HepG2 (cell line): ENCODE measurements at regions not wholly inside any gene's neighbourhood (a gene's known extent, or its start where the extent isn't known, plus 50 kb on each side); places are given as distances from the start of the nearest gene placed in this dataset.

Experiments used
- ATAC-seq: fragments of 200-7000 bp; cut with Tn5 transposase; 3 replicates; pipeline ENCODE4 v1.9.1; 2020; ENCODE audit warnings: mild to moderate bottlenecking, moderate library complexity
- BruUV-seq: library from RNA; stranded (reverse); fragments of 400-500 nt; replicated peaks from 2 replicates; lab custom pipeline; 2021; lab: Mats Ljungman, UMichigan
- CTCF ChIA-PET: fragments of 300-600 bp; formaldehyde crosslinking; extraction: SDS; loops from one replicate; lab custom pipeline; 2021; ENCODE audit warnings: low total read pairs, inconsistent platforms, low intra/inter-chr PET ratio; lab: Yijun Ruan, JAX
- POLR2A ChIA-PET: fragments of 350-600 bp; sonication (Branson Sonifier 250); formaldehyde crosslinking; loops from one replicate; lab custom pipeline; 2020; ENCODE audit warnings: antibody characterized with exemption, inconsistent platforms; lab: Yijun Ruan, JAX
- DNase-seq: peaks from one replicate; pipeline ENCODE4 v3.0.0-alpha.2; 2015; ENCODE audit warnings: low spot score
- FAIRE-seq: peaks from 3 replicates; lab custom pipeline; 2011; peaks lifted over from hg19 to GRCh38; lab: Jason Lieb, UNC
- H2AFZ ChIP-seq: one replicate; pipeline ENCODE4 v1.6.1; 2011; ENCODE audit warnings: low read length, inconsistent platforms
- H3K27ac ChIP-seq: fragments of 300-600 bp; 3 replicates; pipeline ENCODE4 v1.8.0; 2011; ENCODE audit warnings: mixed run types, mild to moderate bottlenecking, mixed read lengths, low read length, inconsistent platforms; ENCODE audit not compliant: insufficient read depth; ENCODE audit errors: extremely low read length
- H3K27me3 ChIP-seq, 2 experiments: fragments of 200-600 bp in 1 of 2; 2 replicates in 1 of 2; 3 replicates in 1 of 2; pipeline versions ENCODE4 v1.6.0 to v1.8.0; 2011; ENCODE audit warnings: low read length in 2 of 2, mild to moderate bottlenecking in 2 of 2, moderate library complexity in 2 of 2, inconsistent platforms in 1 of 2; ENCODE audit not compliant: insufficient read depth in 2 of 2, control insufficient read depth in 1 of 2
- H3K36me3 ChIP-seq, 2 experiments: fragments of 200-600 bp in 1 of 2; replicated peaks in 1 of 2; 2 replicates in 1 of 2; 3 replicates in 1 of 2; pipeline versions ENCODE4 v1.5.1 to v1.8.0; 2011; ENCODE audit warnings: low read length in 2 of 2, inconsistent platforms in 1 of 2; ENCODE audit not compliant: insufficient read depth in 2 of 2, control insufficient read depth in 1 of 2
- H3K4me1 ChIP-seq: 2 replicates; pipeline ENCODE4 v1.5.1; 2012; ENCODE audit warnings: low read length, inconsistent platforms; ENCODE audit not compliant: insufficient read depth
- H3K4me2 ChIP-seq: 2 replicates; pipeline ENCODE4 v1.6.0; 2011; ENCODE audit warnings: low read depth, low read length, inconsistent platforms
- H3K4me3 ChIP-seq, 3 experiments: fragments of 200-600 bp in 1 of 3; sonication (generic), shearing (Covaris generic) in 1 of 3; replicated peaks in 1 of 3; 2 replicates each; pipeline ENCODE4 v1.5.1; 2011 to 2016; ENCODE audit warnings: low read length in 3 of 3, inconsistent platforms in 2 of 3, low read depth in 2 of 3, mild to moderate bottlenecking in 2 of 3, control low read depth in 1 of 3, mixed read lengths in 1 of 3; ENCODE audit not compliant: insufficient read depth in 1 of 3
- H3K79me2 ChIP-seq: one replicate; pipeline ENCODE4 v1.6.1; 2011; ENCODE audit warnings: low read length, inconsistent platforms; ENCODE audit not compliant: insufficient read depth
- H3K9ac ChIP-seq: 2 replicates; pipeline ENCODE4 v1.6.0; 2011; ENCODE audit warnings: mild to moderate bottlenecking, low read depth, low read length, inconsistent platforms; ENCODE audit not compliant: insufficient read depth
- H3K9me3 ChIP-seq: 2 replicates; pipeline ENCODE4 v1.5.1; 2012; ENCODE audit warnings: mild to moderate bottlenecking, low read length
- H4K20me1 ChIP-seq: 2 replicates; pipeline ENCODE4 v1.6.0; 2011; ENCODE audit warnings: inconsistent platforms, mild to moderate bottlenecking, low read length, moderate library complexity; ENCODE audit not compliant: insufficient read depth
- AGO1 ChIP-seq: fragments of 200-400 bp; formaldehyde crosslinking; IDR thresholded peaks from 2 replicates; pipeline ENCODE4 v1.6.1; 2017; ENCODE audit warnings: mild to moderate bottlenecking, low read depth, low read length, moderate library complexity; ENCODE audit not compliant: poor library complexity, severe bottlenecking
- DPF2 ChIP-seq: sonication (generic); formaldehyde crosslinking; IDR thresholded peaks from 2 replicates; pipeline ENCODE4 v1.4.0; 2020; ENCODE audit warnings: mild to moderate bottlenecking, low read depth, missing genetic modification reagents, borderline replicate concordance
- HMG20B ChIP-seq: conservative IDR thresholded peaks from 2 replicates; pipeline ENCODE4 v1.6.1; 2016; ENCODE audit warnings: missing genetic modification reagents, missing compliant biosample characterization
- NR2C2 ChIP-seq: sonication (generic); formaldehyde crosslinking; IDR thresholded peaks from 2 replicates; pipeline ENCODE4 v1.4.0; 2020; ENCODE audit warnings: missing genetic modification reagents, mild to moderate bottlenecking, moderate library complexity, borderline replicate concordance
- YEATS2 ChIP-seq: sonication (generic); formaldehyde crosslinking; IDR thresholded peaks from 2 replicates; pipeline ENCODE4 v1.4.0; 2020; ENCODE audit warnings: missing genetic modification reagents, borderline replicate concordance
- ZBTB3 ChIP-seq: sonication (generic); formaldehyde crosslinking; IDR thresholded peaks from 2 replicates; pipeline ENCODE4 v1.4.0; 2020; ENCODE audit warnings: low read depth, mild to moderate bottlenecking, moderate library complexity, missing genetic modification reagents, borderline replicate concordance
- ZNF382 ChIP-seq: sonication (generic); formaldehyde crosslinking; IDR thresholded peaks from 2 replicates; pipeline ENCODE4 v1.5.0; 2020; ENCODE audit warnings: missing genetic modification reagents, mild to moderate bottlenecking, borderline replicate concordance
- ZNF430 ChIP-seq: sonication (generic); formaldehyde crosslinking; IDR thresholded peaks from 2 replicates; pipeline ENCODE4 v1.9.0; 2021; ENCODE audit warnings: mild to moderate bottlenecking, missing genetic modification reagents
- ZNF431 ChIP-seq: sonication (generic); formaldehyde crosslinking; IDR thresholded peaks from 2 replicates; pipeline ENCODE4 v1.9.0; 2022; ENCODE audit warnings: missing genetic modification reagents, low read depth, mild to moderate bottlenecking, borderline replicate concordance
- ZNF615 ChIP-seq: sonication (generic); formaldehyde crosslinking; IDR thresholded peaks from 2 replicates; pipeline ENCODE4 v1.5.0; 2020; ENCODE audit warnings: mild to moderate bottlenecking, missing genetic modification reagents, borderline replicate concordance
- ZNF652 ChIP-seq: IDR thresholded peaks from 2 replicates; pipeline ENCODE4 v1.6.1; 2016; ENCODE audit warnings: low read depth, borderline replicate concordance
- ZNF790 ChIP-seq: sonication (generic); formaldehyde crosslinking; IDR thresholded peaks from 2 replicates; pipeline ENCODE4 v1.8.0; 2022; ENCODE audit warnings: missing genetic modification reagents, mild to moderate bottlenecking, borderline replicate concordance
- ZNF816 ChIP-seq: sonication (generic); formaldehyde crosslinking; IDR thresholded peaks from 2 replicates; pipeline ENCODE4 v1.8.0; 2022; ENCODE audit warnings: missing genetic modification reagents, mild to moderate bottlenecking, borderline replicate concordance
- WGBS: methylation state at CpG from one replicate; pipeline ENCODE4 v1.1.6; 2017; ENCODE audit warnings: low lambda C conversion rate; 5-methylcytosine and 5-hydroxymethylcytosine counted together
- in situ Hi-C: cut with HindIII; loops from 2 replicates; pipeline ENCODE4 v1.10.0; 2017; ENCODE audit warnings: low pct_unique_long_range_greater_than_20kb; ENCODE audit not compliant: extremely low pct_ligation_motif_present
- intact Hi-C: fragments of 100-400 bp; cut with micrococcal nuclease; formaldehyde crosslinking; loops from one replicate; pipeline ENCODE4 v1.10.0; 2022; ENCODE audit not compliant: unreplicated experiment
- TF ChIP-seq, protein P1 (sequence below): sonication (generic); formaldehyde crosslinking; IDR thresholded peaks from 2 replicates; pipeline ENCODE4 v1.8.1; 2023; ENCODE audit warnings: mild to moderate bottlenecking, missing genetic modification reagents, borderline replicate concordance
- TF ChIP-seq, protein P2 (sequence below): sonication (generic); formaldehyde crosslinking; IDR thresholded peaks from 2 replicates; pipeline ENCODE4 v1.5.1; 2020; ENCODE audit warnings: mild to moderate bottlenecking, moderate library complexity, missing genetic modification reagents

DNA sequence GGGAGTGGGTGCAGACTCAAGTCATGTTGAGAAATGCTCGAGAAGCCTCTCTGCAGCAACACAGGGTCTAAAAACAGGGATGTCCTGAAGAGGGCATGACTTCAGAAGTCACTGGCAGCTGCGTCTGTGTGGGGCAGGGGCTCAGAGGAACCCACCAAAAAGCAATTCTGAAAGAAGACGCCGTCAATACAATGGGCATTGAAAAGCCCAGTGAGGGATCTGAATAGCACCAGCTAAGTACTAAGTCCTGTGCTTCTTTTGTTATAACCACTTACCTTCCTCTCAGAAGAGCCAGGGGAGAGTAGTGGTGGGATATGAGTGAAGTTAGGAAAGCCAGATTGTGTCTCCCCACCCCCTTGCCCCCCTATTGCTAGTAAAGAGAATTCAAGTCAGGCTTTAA lies 137.2 kb downstream of the INHBA start:
- CTCF ChIA-PET = no interaction called here
- no peak overlapping the region for H3K9ac ChIP-seq

DNA sequence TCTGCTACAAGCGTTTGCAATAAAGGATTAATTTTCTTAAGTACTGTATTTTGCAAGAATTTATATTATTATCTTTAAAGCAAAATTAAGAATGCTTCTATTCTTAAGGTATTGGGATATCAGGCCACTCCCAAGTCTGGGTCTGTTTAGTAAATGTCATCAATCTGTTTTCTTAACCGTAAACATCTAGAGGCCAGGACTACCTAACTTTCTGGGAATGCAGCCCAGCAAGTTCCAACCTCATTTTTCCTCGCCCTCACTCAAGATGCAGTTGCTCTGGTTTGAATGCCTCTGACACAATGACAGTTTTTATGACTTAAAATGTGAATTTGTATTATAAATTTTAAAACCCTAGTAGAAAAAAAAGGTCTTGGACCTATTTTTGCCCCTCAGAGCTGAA lies 143.5 kb downstream of the INHBA start:
- Histone ChIP-seq H3K36me3 (no peaks in the 10 kb centered on the region), H3K9ac (no peak overlapping the region), H3K4me1 (no peaks in the 10 kb centered on the region), H4K20me1 (no peaks in the 10 kb centered on the region), H3K27ac (no peak overlapping the region), H3K4me3 (no peak overlapping the region), H3K4me2 (no peak overlapping the region), H3K79me2 (no peaks in the 10 kb centered on the region), H3K9me3 (peaks cover 59% of the 10 kb centered on the region), H2AFZ (no peak overlapping the region), H3K27me3 (no peaks in the 10 kb centered on the region)
- TF ChIP-seq ZNF790 (CRISPR knock-in tag) (no peak), ZNF431 (CRISPR knock-in tag) (no peak), AGO1 (no peak), ZNF430 (CRISPR knock-in tag) (no peak), DPF2 (no peak), ZNF652 (no peak), NR2C2 (CRISPR knock-in tag) (no peak), ZNF382 (CRISPR knock-in tag) (no peak), ZNF615 (CRISPR knock-in tag) (no peak), HMG20B (no peak), ZBTB3 (CRISPR knock-in tag) (no peak)
- TF ChIP-seq, protein P1, sequence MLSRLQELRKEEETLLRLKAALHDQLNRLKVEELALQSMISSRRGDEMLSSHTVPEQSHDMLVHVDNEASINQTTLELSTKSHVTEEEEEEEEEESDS (CRISPR knock-in tag) = no peak
- TF ChIP-seq, protein P2, sequence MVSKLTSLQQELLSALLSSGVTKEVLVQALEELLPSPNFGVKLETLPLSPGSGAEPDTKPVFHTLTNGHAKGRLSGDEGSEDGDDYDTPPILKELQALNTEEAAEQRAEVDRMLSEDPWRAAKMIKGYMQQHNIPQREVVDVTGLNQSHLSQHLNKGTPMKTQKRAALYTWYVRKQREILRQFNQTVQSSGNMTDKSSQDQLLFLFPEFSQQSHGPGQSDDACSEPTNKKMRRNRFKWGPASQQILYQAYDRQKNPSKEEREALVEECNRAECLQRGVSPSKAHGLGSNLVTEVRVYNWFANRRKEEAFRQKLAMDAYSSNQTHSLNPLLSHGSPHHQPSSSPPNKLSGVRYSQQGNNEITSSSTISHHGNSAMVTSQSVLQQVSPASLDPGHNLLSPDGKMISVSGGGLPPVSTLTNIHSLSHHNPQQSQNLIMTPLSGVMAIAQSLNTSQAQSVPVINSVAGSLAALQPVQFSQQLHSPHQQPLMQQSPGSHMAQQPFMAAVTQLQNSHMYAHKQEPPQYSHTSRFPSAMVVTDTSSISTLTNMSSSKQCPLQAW (CRISPR knock-in tag) = no peak
- intact Hi-C loops = no loop called here
- ChIA-PET POLR2A (no interaction called here), CTCF (no interaction called here)
- no peak for ATAC-seq
- WGBS = 11% methylated on average over 3 of the region's 3 CpGs
- DNase-seq = no peak
- no peak for FAIRE-seq
- in situ Hi-C loops = no loop called here
- no TSS peak for BruUV-seq

More for the DNA sequence above, 137.2 kb downstream of the INHBA start:
- FAIRE-seq = no peak
- DNase-seq = no peak
- no TSS peak for BruUV-seq
- H4K20me1 ChIP-seq = no peaks in the 10 kb centered on the region
- H3K27ac ChIP-seq = no peak overlapping the region
- TF ChIP-seq YEATS2 (CRISPR knock-in tag) (no peak), ZNF816 (CRISPR knock-in tag) (no peak)
- intact Hi-C loops = loop anchor here (1.0 kb wide), 1 partner anchor 14 kb away; no protein-coding TSS in a partner anchor
- POLR2A ChIA-PET = no interaction called here
- no peak for ATAC-seq
- in situ Hi-C loops = no loop called here
- no peak overlapping the region for H3K4me2 ChIP-seq
- H3K79me2 ChIP-seq = no peaks in the 10 kb centered on the region
- no peaks in the 10 kb centered on the region for H3K36me3 ChIP-seq
- no peaks in the 10 kb centered on the region for H3K27me3 ChIP-seq
- H2AFZ ChIP-seq = no peak overlapping the region
- H3K4me3 ChIP-seq = no peak overlapping the region
- no peaks in the 10 kb centered on the region for H3K4me1 ChIP-seq
- peaks cover 39% of the 10 kb centered on the region; the same call in 1 of the 2 replicates for H3K9me3 ChIP-seq
- WGBS = 4% methylated on average over 4 of the region's 4 CpGs
